ENCODE measurements at regions not wholly inside any gene's neighbourhood (a gene's known extent, or its start where the extent isn't known, plus 50 kb on each side); places are given as distances from the start of the nearest gene placed in this dataset.
"Not testable (repeated sequence)": the region's sequence is repeated elsewhere in the genome, so short reads cannot be mapped to it uniquely, and the experiment has no call there.

- TF ChIP-seq POLR2A (IDR thresholded peaks at IDR 0.05; ENCODE audit: low read length) (no peak), GATA1 (IDR thresholded peaks at IDR 0.05; ENCODE audit: low read depth, low read length) (no peak)
- DNase-seq, result no peak
Observed at GRCh38 chr4:101695176-101695575, 95.4 kb upstream of the BANK1 start.

DNA sequence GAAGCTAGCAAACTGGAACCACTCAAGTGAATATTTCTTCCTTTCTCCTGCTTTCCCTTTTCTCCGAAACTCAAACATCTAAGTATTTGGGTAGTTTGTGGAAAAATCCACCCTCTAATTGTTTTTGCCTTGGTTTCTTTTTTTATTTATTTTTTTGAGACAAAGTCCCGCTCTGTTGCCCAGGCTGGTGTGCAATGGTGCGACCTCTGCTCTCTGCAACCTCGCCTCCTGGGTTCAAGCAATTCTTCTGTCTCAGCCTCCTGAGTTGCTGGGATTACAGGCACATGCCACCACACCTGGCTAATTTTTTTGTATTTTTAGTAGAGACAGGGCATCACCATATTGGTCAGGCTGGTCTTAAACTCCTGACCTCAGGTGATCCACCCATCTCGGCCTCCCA lies 96.1 kb upstream of the BANK1 start:
- not testable (repeated sequence) for DNase-seq

- no peak for DNase-seq
- TF ChIP-seq POLR2A (IDR thresholded peaks at IDR 0.05; ENCODE audit: low read length), result no peak
Observed at GRCh38 chr4:101693842-101694398, 96.6 kb upstream of the BANK1 start.

DNA sequence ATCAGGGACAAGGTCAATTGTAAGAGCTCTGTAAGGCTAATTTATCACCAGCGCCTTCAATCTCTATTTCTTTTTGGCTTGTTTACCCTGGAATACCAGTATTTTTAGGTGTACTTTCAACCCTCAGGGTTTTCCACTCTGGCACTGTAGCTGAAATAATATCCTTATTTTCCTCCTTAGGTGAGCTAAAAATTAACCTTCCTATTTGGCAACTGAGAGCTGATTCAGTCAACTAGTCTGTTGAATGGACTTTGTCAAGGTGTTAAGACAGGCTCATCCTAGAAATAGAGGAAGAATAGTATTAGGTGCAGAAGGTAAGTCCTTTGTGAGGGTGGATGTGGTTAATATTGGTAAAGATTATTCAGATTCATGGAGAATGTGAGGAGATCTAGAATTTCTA lies 101.3 kb upstream of the BANK1 start:
- TF ChIP-seq GATA1 (IDR thresholded peaks at IDR 0.05; ENCODE audit: low read depth, low read length), result no peak
- TF ChIP-seq POLR2A (IDR thresholded peaks at IDR 0.05; ENCODE audit: low read length), result no peak

GRCh38 chr4:101685126-101685525 lies 105.4 kb upstream of the BANK1 start:
- no peak for TF ChIP-seq POLR2A (IDR thresholded peaks at IDR 0.05; ENCODE audit: low read length)
- TF ChIP-seq GATA1 (IDR thresholded peaks at IDR 0.05; ENCODE audit: low read depth, low read length), result no peak

More for the DNA sequence above, 101.3 kb upstream of the BANK1 start:
- DNase-seq, result no peak

DNA sequence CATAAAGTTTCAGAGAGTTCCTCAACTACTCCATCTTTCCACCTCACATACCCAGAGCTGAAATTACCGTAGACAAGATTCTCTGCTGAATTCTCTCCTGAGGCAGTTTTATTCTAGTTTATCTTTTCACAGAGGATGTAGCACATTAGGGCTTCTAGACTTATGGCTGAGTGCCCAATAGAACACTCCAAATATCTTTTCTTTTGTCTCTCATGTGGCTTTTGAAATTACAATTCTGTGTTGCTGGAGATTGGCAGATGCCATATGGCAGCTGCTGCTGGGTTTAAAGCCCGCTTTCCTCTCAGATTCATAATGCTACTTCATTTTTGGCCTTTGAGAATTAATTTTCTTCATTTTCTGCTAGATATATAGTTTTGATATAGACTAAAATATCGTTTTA lies 107.6 kb upstream of the BANK1 start:
- no peak for DNase-seq
- TF ChIP-seq POLR2A (IDR thresholded peaks at IDR 0.05; ENCODE audit: low read length) (no peak), GATA1 (IDR thresholded peaks at IDR 0.05; ENCODE audit: low read depth, low read length) (no peak)

More at GRCh38 chr4:101685126-101685525, 105.4 kb upstream of the BANK1 start:
- DNase-seq, result no peak

DNA sequence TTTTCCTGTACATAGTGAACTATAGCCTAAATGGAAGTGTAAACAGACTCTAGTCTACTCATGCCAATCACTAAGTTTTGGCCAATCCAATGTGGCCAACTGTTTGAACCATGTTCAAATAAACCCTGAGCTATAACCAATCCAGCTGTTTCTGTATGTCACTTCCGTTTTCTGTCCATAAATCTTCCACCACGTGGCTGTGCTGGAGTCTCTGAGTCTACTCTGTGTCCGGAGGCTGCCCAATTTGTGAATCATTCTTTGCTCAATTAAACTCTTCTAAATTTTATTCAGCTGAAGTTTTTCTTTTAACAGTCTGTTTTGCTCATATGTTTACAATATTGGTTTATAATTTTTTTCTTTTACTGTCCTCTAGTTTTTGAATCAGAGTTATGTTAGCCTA lies 112.3 kb upstream of the BANK1 start:
- no peak for DNase-seq
- no peak for TF ChIP-seq POLR2A (IDR thresholded peaks at IDR 0.05; ENCODE audit: low read length)

- TF ChIP-seq GATA1 (IDR thresholded peaks at IDR 0.05; ENCODE audit: low read depth, low read length) (no peak), POLR2A (IDR thresholded peaks at IDR 0.05; ENCODE audit: low read length) (no peak)
- no peak for DNase-seq
Observed at GRCh38 chr4:101670897-101671296, 119.6 kb upstream of the BANK1 start.

GRCh38 chr4:101670370-101670769 lies 120.2 kb upstream of the BANK1 start:
- no peak for DNase-seq
- TF ChIP-seq GATA1 (IDR thresholded peaks at IDR 0.05; ENCODE audit: low read depth, low read length) (no peak), POLR2A (IDR thresholded peaks at IDR 0.05; ENCODE audit: low read length) (no peak)

- no peak for TF ChIP-seq POLR2A (IDR thresholded peaks at IDR 0.05; ENCODE audit: low read length)
- no peak for TF ChIP-seq GATA1 (IDR thresholded peaks at IDR 0.05; ENCODE audit: low read depth, low read length)
- DNase-seq, result no peak
Observed at GRCh38 chr4:101669832-101670188, 120.7 kb upstream of the BANK1 start.

DNA sequence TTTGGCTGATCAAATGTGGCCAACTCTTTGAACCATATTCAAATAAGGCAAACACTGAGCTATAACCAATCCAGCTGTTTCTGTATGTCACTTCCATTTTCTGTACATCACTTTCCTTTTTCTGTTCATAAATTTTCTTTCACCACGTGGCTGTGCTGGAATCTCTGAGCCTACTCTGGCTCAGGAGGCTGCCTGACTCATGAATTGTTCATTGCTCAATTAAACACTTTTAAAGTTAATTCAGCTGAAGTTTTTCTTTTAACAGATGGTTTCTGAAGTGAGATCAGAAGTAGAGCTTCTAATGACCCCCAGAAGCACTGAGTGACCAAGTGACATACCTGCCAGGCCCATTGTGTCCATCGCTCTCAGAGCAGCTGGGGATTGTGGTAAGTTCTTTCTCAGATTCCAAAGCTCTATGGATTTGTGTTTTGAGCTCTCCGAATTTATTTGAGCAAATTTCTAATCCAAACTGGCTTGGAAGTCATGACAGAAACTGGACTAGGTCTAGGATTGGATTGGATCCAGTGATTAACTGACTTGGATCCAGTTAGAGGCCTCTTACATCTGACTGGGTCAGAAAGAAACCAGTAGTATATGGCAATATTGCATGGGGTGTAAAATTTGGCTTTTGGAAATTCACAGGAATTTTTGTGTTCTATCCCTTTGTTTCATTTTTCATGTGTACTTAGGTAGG lies 121.2 kb upstream of the BANK1 start:
- no peak for DNase-seq
- TF ChIP-seq GATA1 (IDR thresholded peaks at IDR 0.05; ENCODE audit: low read depth, low read length), result no peak
- TF ChIP-seq POLR2A (IDR thresholded peaks at IDR 0.05; ENCODE audit: low read length), result no peak

DNA sequence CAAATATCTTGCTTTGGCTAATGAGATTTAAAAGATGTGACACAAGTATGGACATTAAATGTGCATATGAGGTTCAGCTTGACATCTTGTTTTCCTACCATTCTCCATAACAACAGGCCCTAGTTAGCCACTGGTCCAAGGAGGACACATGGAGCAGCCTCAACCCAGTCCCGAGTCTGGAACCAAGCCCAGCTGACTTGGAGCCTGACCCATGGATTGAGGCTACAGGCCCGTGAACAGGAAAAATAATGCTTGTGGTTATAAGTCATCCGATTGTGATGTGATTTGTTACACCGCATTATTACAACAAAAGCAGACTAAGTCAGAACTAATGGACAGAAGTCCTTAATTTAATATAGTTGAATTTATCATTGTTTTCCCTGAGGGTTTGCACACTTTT lies 123.2 kb upstream of the BANK1 start:
- TF ChIP-seq POLR2A (IDR thresholded peaks at IDR 0.05; ENCODE audit: low read length), result no peak
- no peak for TF ChIP-seq GATA1 (IDR thresholded peaks at IDR 0.05; ENCODE audit: low read depth, low read length)
- DNase-seq, result no peak

DNA sequence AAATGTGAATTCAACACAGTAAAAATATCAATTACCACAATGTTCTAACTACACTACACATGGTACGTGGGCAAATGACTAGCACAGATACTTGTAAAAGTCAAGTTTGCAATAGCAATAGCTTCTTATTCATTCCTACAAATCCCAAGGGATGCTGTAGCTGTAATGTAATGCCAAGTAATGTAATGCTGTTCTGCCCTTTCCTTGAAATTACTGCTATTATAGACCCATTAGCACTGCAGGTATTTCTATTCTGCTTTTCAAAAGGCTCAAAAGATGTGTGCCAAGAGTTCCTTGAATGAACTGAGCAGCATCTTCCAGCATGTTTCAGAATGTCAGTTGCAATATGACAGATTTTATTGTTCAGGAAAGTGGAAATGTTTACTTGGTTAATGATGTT lies 129.9 kb upstream of the BANK1 start:
- TF ChIP-seq GATA1 (IDR thresholded peaks at IDR 0.05; ENCODE audit: low read depth, low read length), result no peak
- DNase-seq, result no peak

GRCh38 chr4:101655857-101656256 lies 134.7 kb upstream of the BANK1 start:
- TF ChIP-seq GATA1 (IDR thresholded peaks at IDR 0.05; ENCODE audit: low read depth, low read length) (no peak), POLR2A (IDR thresholded peaks at IDR 0.05; ENCODE audit: low read length) (no peak)
- no peak for DNase-seq

- DNase-seq, result no peak
- TF ChIP-seq GATA1 (IDR thresholded peaks at IDR 0.05; ENCODE audit: low read depth, low read length), result no peak
- no peak for TF ChIP-seq POLR2A (IDR thresholded peaks at IDR 0.05; ENCODE audit: low read length)
Observed at GRCh38 chr4:101655005-101655404, 135.5 kb upstream of the BANK1 start.

GRCh38 chr4:101651778-101652177 lies 138.8 kb upstream of the BANK1 start:
- no peak for DNase-seq
- TF ChIP-seq GATA1 (IDR thresholded peaks at IDR 0.05; ENCODE audit: low read depth, low read length), result no peak
- no peak for TF ChIP-seq POLR2A (IDR thresholded peaks at IDR 0.05; ENCODE audit: low read length)
